ENCODE measurements at regions not wholly inside any gene's neighbourhood (a gene's known extent, or its start where the extent isn't known, plus 50 kb on each side); places are given as distances from the start of the nearest gene placed in this dataset.

- TF ChIP-seq, protein P1, sequence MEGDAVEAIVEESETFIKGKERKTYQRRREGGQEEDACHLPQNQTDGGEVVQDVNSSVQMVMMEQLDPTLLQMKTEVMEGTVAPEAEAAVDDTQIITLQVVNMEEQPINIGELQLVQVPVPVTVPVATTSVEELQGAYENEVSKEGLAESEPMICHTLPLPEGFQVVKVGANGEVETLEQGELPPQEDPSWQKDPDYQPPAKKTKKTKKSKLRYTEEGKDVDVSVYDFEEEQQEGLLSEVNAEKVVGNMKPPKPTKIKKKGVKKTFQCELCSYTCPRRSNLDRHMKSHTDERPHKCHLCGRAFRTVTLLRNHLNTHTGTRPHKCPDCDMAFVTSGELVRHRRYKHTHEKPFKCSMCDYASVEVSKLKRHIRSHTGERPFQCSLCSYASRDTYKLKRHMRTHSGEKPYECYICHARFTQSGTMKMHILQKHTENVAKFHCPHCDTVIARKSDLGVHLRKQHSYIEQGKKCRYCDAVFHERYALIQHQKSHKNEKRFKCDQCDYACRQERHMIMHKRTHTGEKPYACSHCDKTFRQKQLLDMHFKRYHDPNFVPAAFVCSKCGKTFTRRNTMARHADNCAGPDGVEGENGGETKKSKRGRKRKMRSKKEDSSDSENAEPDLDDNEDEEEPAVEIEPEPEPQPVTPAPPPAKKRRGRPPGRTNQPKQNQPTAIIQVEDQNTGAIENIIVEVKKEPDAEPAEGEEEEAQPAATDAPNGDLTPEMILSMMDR (IDR thresholded peaks at IDR 0.05): no peak
- no peak for TF ChIP-seq POLR2A (IDR thresholded peaks at IDR 0.05)
- no peak for TF ChIP-seq POLR2AphosphoS5 (IDR thresholded peaks at IDR 0.05)
Measured at GRCh38 chr1:80933346-80933745, 867.4 kb upstream of the ADGRL2 start.

All from prostate gland (tissue), 2 donors.